ENCODE measurements at regions not wholly inside any gene's neighbourhood (a gene's known extent, or its start where the extent isn't known, plus 50 kb on each side); places are given as distances from the start of the nearest gene placed in this dataset.

DNA sequence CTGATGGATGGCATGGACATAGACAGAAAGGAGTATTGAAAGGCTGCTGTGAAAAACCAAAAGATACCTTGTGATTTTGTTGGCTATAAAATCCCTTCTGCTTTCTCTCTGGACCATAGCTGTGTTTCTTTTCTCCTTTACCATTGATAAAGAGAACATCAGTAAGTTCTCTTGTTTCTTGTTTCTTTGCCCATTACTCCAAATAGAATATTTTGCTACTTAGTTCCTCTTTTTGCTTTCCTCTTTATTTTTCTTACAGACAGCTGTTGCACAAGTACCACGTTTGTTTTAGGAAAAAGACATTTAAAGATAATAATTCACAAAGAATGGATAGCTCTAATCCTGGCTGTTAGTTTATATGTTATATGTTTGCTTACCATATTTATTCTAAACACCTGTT lies 1129.2 kb downstream of the DTWD2 start:
- Histone ChIP-seq H4K91ac (ENCODE audit: insufficient read length, low read depth, low read length) (no peak overlapping the region), H3K27ac (ENCODE audit: insufficient read length, low read depth, low read length) (no peak overlapping the region), H3K56ac (ENCODE audit: insufficient read length, low read depth, low read length) (no peak overlapping the region), H3T11ph (ENCODE audit: low read length) (no peak overlapping the region), H3K9ac (ENCODE audit: extremely low read depth, insufficient read length, low read length) (no peak overlapping the region), H3K4ac (ENCODE audit: low read depth, low read length) (no peak overlapping the region), H4K8ac (replicated peaks; ENCODE audit: insufficient read length, low read depth, low read length) (no peak overlapping the region), H2AK5ac (ENCODE audit: insufficient read length, low read length) (no peak overlapping the region), H3K18ac (ENCODE audit: insufficient read length, low read depth, low read length) (no peak overlapping the region), H2AFZ (ENCODE audit: low read length) (no peak overlapping the region), H3K23me2 (ENCODE audit: insufficient read length, low read depth, low read length, poor library complexity, severe bottlenecking) (no peaks in the 10 kb centered on the region), H2BK120ac (ENCODE audit: low read depth, low read length, poor library complexity, severe bottlenecking) (no peak overlapping the region), H3K14ac (ENCODE audit: insufficient read depth, low read length) (no peak overlapping the region), H3K9me3 (ENCODE audit: control insufficient read depth, low read depth, low read length) (no peaks in the 10 kb centered on the region), H2BK15ac (ENCODE audit: low read depth, low read length) (no peak overlapping the region), H3K79me2 (ENCODE audit: insufficient read depth, low read length) (no peaks in the 10 kb centered on the region), H4K5ac (ENCODE audit: insufficient read length, low read depth, low read length) (no peak overlapping the region), H2BK20ac (ENCODE audit: low read depth, low read length, poor library complexity, severe bottlenecking) (no peak overlapping the region), H3K27me3 (ENCODE audit: insufficient read depth, low read length) (no peaks in the 10 kb centered on the region), H2BK5ac (ENCODE audit: insufficient read length, low read length) (no peak overlapping the region), H4K20me1 (ENCODE audit: control insufficient read depth, insufficient read depth, insufficient read length) (no peaks in the 10 kb centered on the region), H3K23ac (ENCODE audit: insufficient read length, low read depth, low read length) (no peak overlapping the region), H3K4me1 (ENCODE audit: insufficient read depth, low read length) (no peaks in the 10 kb centered on the region), H2BK12ac (ENCODE audit: insufficient read length, low read depth, low read length) (no peak overlapping the region), H3K79me1 (ENCODE audit: insufficient read depth, low read depth, low read length, poor library complexity, severe bottlenecking) (no peaks in the 10 kb centered on the region), H3K4me2 (ENCODE audit: insufficient read depth, insufficient read length, low read length) (no peak overlapping the region)
- TF ChIP-seq CTCF (conservative IDR thresholded peaks at IDR 0.05) = no peak
- DNase-seq = no peak
- Mint-ChIP-seq H3K4me3 (no peak overlapping the region), H3K36me3 (ENCODE audit: insufficient read depth in 1 of 3, low read depth in 3 of 3) (no peaks in the 10 kb centered on the region), H3K4me1 (peaks cover 0 to 3% of the 10 kb centered on the region in 2 experiments; a peak in 2 of 4 replicates), H3K9me3 (no peaks in the 10 kb centered on the region), H3K27ac (no peak overlapping the region), H3K27me3 (ENCODE audit: low read depth) (no peaks in the 10 kb centered on the region)
- no CpG with 5 or more reads among the region's 1 CpG for WGBS (ENCODE audit: extremely low coverage, insufficient read length, low lambda C conversion rate)
